Adrenal gland (tissue), 9 donors: ENCODE measurements at regions not wholly inside any gene's neighbourhood (a gene's known extent, or its start where the extent isn't known, plus 50 kb on each side); places are given as distances from the start of the nearest gene placed in this dataset.

Experiments
- DNase-seq, 7 donors: peaks; one replicate each; pipeline ENCODE4 v3.0.0-alpha.2; 2019 to 2020
- H3K27ac ChIP-seq, 5 donors: fragments of 200-600 bp; sonication (generic) in 4 of 5; 1 replicate in 3 of 5; 2 replicates in 2 of 5; pipeline versions ENCODE4 v1.5.1 to v1.8.0; 2016 to 2020; ENCODE audit warnings: mild to moderate bottlenecking in 1 of 5
- H3K27me3 ChIP-seq: fragments of 200-600 bp; 2 replicates; pipeline ENCODE4 v1.8.0; 2021
- H3K36me3 ChIP-seq, 2 donors: fragments of 200-600 bp; replicated peaks in 1 of 2; 1 replicate in 1 of 2; 2 replicates in 1 of 2; pipeline versions ENCODE4 v1.5.1 to v1.8.0; 2018 to 2022
- H3K4me1 ChIP-seq, 2 donors: fragments of 200-600 bp; replicated peaks in 1 of 2; 1 replicate in 1 of 2; 2 replicates in 1 of 2; pipeline versions ENCODE4 v1.5.1 to v1.8.0; 2018 to 2021
- H3K4me3 ChIP-seq, 4 donors: fragments of 200-600 bp; sonication (generic) in 3 of 4; one replicate each; pipeline ENCODE4 v1.5.1; 2016 to 2018
- H3K9me3 ChIP-seq, 3 donors: fragments of 200-600 bp; sonication (generic) in 1 of 3; replicated peaks in 1 of 3; 1 replicate in 2 of 3; 2 replicates in 1 of 3; pipeline versions ENCODE4 v1.5.1 to v1.8.0; 2016 to 2021
- CTCF ChIP-seq, 6 experiments: fragments of 450-650 bp in 4 of 6; fragments of 200-600 bp in 2 of 6; sonication (generic) in 1 of 6; IDR thresholded peaks; 1 replicate in 5 of 6; 2 replicates in 1 of 6; pipeline versions ENCODE4 v1.5.1 to v1.8.0; 2016 to 2021; ENCODE audit warnings: antibody characterized with exemption in 6 of 6, mild to moderate bottlenecking in 2 of 6, moderate library complexity in 1 of 6
- POLR2A ChIP-seq, 2 donors: fragments of 450-650 bp; IDR thresholded peaks; one replicate each; pipeline ENCODE4 v1.6.1; 2017; ENCODE audit warnings: antibody characterized with exemption in 2 of 2, mild to moderate bottlenecking in 2 of 2, moderate library complexity in 1 of 2
- WGBS, 4 donors: extraction: QIAGEN DNeasy Blood & Tissue Kit in 2 of 4; methylation state at CpG; one replicate each; pipeline versions ENCODE4 v1.1.5 to v1.1.7; 2013 to 2017; 5-methylcytosine and 5-hydroxymethylcytosine counted together
- intact Hi-C, 2 donors: fragments of 100-400 bp; cut with DNase I; formaldehyde crosslinking; loops; one replicate each; pipeline versions ENCODE4 v1.14.1 to v1.15.0; 2022 to 2023
- donor health status: healthy with polysubstance abuse.
- donor health status: Bipolar disorder and iron deficiency.
- donor health status: DM: yes; HTN: yes; CAD: no.
- donor health status: DM: no; HTN: no; CAD: no.
- donor health status: DM: no; HTN: no; CAD: no.

- H3K4me1 ChIP-seq: no peaks in the 10 kb centered on the region
- no peak for DNase-seq
- intact Hi-C loops: no loop called here
- no peak overlapping the region for H3K27ac ChIP-seq
- no peaks in the 10 kb centered on the region for H3K9me3 ChIP-seq
- H3K36me3 ChIP-seq: no peaks in the 10 kb centered on the region
- no peaks in the 10 kb centered on the region for H3K27me3 ChIP-seq
- 80 to 91% (median 86%) methylated on average over 3 of the region's 3 CpGs for WGBS, 4 donors
- TF ChIP-seq CTCF (IDR thresholded peaks at IDR 0.05): no peak
- no peak for TF ChIP-seq POLR2A (IDR thresholded peaks at IDR 0.05)
- no peak overlapping the region for H3K4me3 ChIP-seq
These were observed 710.5 kb upstream of the HS3ST5 start for GRCh38 chr6:115053169-115053860.

GRCh38 chr6:115016593-115016992 is 673.8 kb upstream of the HS3ST5 start:
- no peak for TF ChIP-seq POLR2A (IDR thresholded peaks at IDR 0.05)
- TF ChIP-seq CTCF (IDR thresholded peaks at IDR 0.05): no peak

GRCh38 chr6:115004982-115005381 is 662.2 kb upstream of the HS3ST5 start:
- TF ChIP-seq POLR2A (IDR thresholded peaks at IDR 0.05) (no peak), CTCF (IDR thresholded peaks at IDR 0.05) (no peak)
- Histone ChIP-seq H3K27ac (no peak overlapping the region), H3K4me1 (no peaks in the 10 kb centered on the region), H3K36me3 (no peaks in the 10 kb centered on the region), H3K4me3 (no peak overlapping the region), H3K27me3 (no peaks in the 10 kb centered on the region), H3K9me3 (no peaks in the 10 kb centered on the region)
- intact Hi-C loops: no loop called here
- DNase-seq: no peak
- WGBS, 4 donors: 36 to 51% (median 40%) methylated on average over 4 of the region's 4 CpGs

More at GRCh38 chr6:115016593-115016992, 673.8 kb upstream of the HS3ST5 start:
- Histone ChIP-seq H3K27ac (no peak overlapping the region), H3K36me3 (no peaks in the 10 kb centered on the region), H3K27me3 (no peaks in the 10 kb centered on the region), H3K9me3 (no peaks in the 10 kb centered on the region), H3K4me3 (no peak overlapping the region), H3K4me1 (no peaks in the 10 kb centered on the region)
- no peak for DNase-seq
- intact Hi-C loops: no loop called here
- WGBS, 4 donors: 65 to 76% (median 74%) methylated on average over 2 of the region's 2 CpGs

- Histone ChIP-seq H3K36me3 (no peaks in the 10 kb centered on the region), H3K9me3 (no peaks in the 10 kb centered on the region), H3K4me3 (no peak overlapping the region), H3K4me1 (no peaks in the 10 kb centered on the region), H3K27ac (no peak overlapping the region), H3K27me3 (no peaks in the 10 kb centered on the region)
- no peak for TF ChIP-seq CTCF (IDR thresholded peaks at IDR 0.05)
- no peak for TF ChIP-seq POLR2A (IDR thresholded peaks at IDR 0.05)
- intact Hi-C loops: no loop called here
- WGBS, 4 donors: 23 to 31% (median 26%) methylated on average over 1 of the region's 1 CpG
- no peak for DNase-seq
These were observed 661.4 kb upstream of the HS3ST5 start for GRCh38 chr6:115004204-115004603.
